B cell (primary cell): ENCODE measurements at regions not wholly inside any gene's neighbourhood (a gene's known extent, or its start where the extent isn't known, plus 50 kb on each side); places are given as distances from the start of the nearest gene placed in this dataset.

Experiments
- ATAC-seq: fragments of 200-7000 bp; cut with Tn5 transposase; one replicate; pipeline ENCODE4 v1.10.0; 2021; ENCODE audit warnings: low read depth, mild to moderate bottlenecking, moderate number of reproducible peaks, moderate library complexity
- CTCF ChIA-PET: fragments of 350-600 bp; sonication (Branson Sonifier 250); formaldehyde crosslinking; loops from one replicate; lab custom pipeline; 2021; ENCODE audit warnings: antibody characterized with exemption, inconsistent platforms; lab: Charles Lee
- POLR2A ChIA-PET: fragments of 350-600 bp; sonication (Branson Sonifier 250); formaldehyde crosslinking; loops from one replicate; lab custom pipeline; 2021; ENCODE audit warnings: antibody characterized with exemption; lab: Charles Lee
- DNase-seq: peaks from one replicate; pipeline ENCODE4 v3.0.0; 2013
- H2AFZ ChIP-seq: 2 replicates; pipeline ENCODE4 v1.6.1; 2012; ENCODE audit warnings: mild to moderate bottlenecking, low read depth, low read length; ENCODE audit not compliant: insufficient read depth, poor library complexity, severe bottlenecking
- H3K27ac ChIP-seq, 2 donors: 1 replicate in 1 of 2; 2 replicates in 1 of 2; pipeline ENCODE4 v1.5.1; 2012 to 2013; ENCODE audit warnings: low read length in 2 of 2, mild to moderate bottlenecking in 2 of 2, moderate library complexity in 1 of 2
- H3K27me3 ChIP-seq, 4 experiments: fragments of 200-600 bp in 1 of 4; sonication (generic) in 1 of 4; replicated peaks in 1 of 4; 1 replicate in 2 of 4; 2 replicates in 2 of 4; pipeline versions ENCODE4 v1.6.1 to v1.7.0; 2013 to 2016; ENCODE audit warnings: low read length in 3 of 4, mild to moderate bottlenecking in 2 of 4, mixed read lengths in 1 of 4, moderate library complexity in 1 of 4; ENCODE audit not compliant: insufficient read depth in 4 of 4, control insufficient read depth in 3 of 4; ENCODE audit errors: control extremely low read depth in 1 of 4
- H3K36me3 ChIP-seq, 2 experiments: replicated peaks in 1 of 2; 1 replicate in 1 of 2; 2 replicates in 1 of 2; pipeline versions ENCODE4 v1.6.1 to v1.7.1; 2013; ENCODE audit warnings: low read length in 1 of 2; ENCODE audit not compliant: insufficient read depth in 2 of 2, control insufficient read depth in 1 of 2; ENCODE audit errors: control extremely low read depth in 1 of 2, extremely low read depth in 1 of 2
- H3K4me1 ChIP-seq, 2 donors: fragments of 200-600 bp in 1 of 2; sonication (generic) in 1 of 2; 1 replicate in 1 of 2; 2 replicates in 1 of 2; pipeline versions ENCODE4 v1.5.1 to v1.6.1; 2013 to 2017; ENCODE audit warnings: low read length in 2 of 2; ENCODE audit not compliant: control insufficient read depth in 2 of 2, insufficient read depth in 2 of 2
- H3K4me2 ChIP-seq: replicated peaks from 2 replicates; pipeline ENCODE3; 2012; ENCODE audit warnings: mild to moderate bottlenecking, low read depth, low read length; ENCODE audit not compliant: poor library complexity, severe bottlenecking
- H3K4me3 ChIP-seq, 5 experiments: fragments of 200-600 bp in 1 of 5; sonication (generic) in 1 of 5; 1 replicate in 3 of 5; 2 replicates in 2 of 5; pipeline versions ENCODE4 v1.5.1 to v1.7.0; 2011 to 2016; ENCODE audit warnings: low read length in 4 of 5, mild to moderate bottlenecking in 4 of 5, low read depth in 2 of 5, control low read depth in 1 of 5, moderate library complexity in 1 of 5; ENCODE audit not compliant: insufficient read depth in 1 of 5; ENCODE audit errors: control extremely low read depth in 1 of 5, extremely low read depth in 1 of 5
- H3K79me2 ChIP-seq: fragments of 200-600 bp; sonication (generic); one replicate; pipeline ENCODE4 v1.6.0; 2016; ENCODE audit warnings: low read length; ENCODE audit not compliant: control insufficient read depth, insufficient read depth
- H3K9ac ChIP-seq: fragments of 200-600 bp; sonication (generic); 2 replicates; pipeline ENCODE4 v1.6.1; 2017; ENCODE audit warnings: mild to moderate bottlenecking, low read length, moderate library complexity
- H3K9me3 ChIP-seq, 3 donors: one replicate each; pipeline versions ENCODE4 v1.6.1 to v1.7.1; 2013; ENCODE audit warnings: low read length in 2 of 3; ENCODE audit not compliant: control insufficient read depth in 2 of 3, insufficient read depth in 1 of 3; ENCODE audit errors: control extremely low read depth in 1 of 3
- H4K20me1 ChIP-seq: 2 replicates; pipeline ENCODE4 v1.6.0; 2012; ENCODE audit warnings: mild to moderate bottlenecking, low read length; ENCODE audit not compliant: insufficient read depth, control insufficient read depth, poor library complexity, severe bottlenecking
- H3K27ac Mint-ChIP-seq: one replicate; pipeline ENCODE4 v1.8.0; 2021; ENCODE audit warnings: mixed read lengths
- H3K27me3 Mint-ChIP-seq: one replicate; pipeline ENCODE4 v1.8.0; 2021; ENCODE audit warnings: mixed read lengths
- H3K4me1 Mint-ChIP-seq: one replicate; pipeline ENCODE4 v1.8.0; 2021; ENCODE audit warnings: mixed read lengths
- H3K4me3 Mint-ChIP-seq: one replicate; pipeline ENCODE4 v1.8.0; 2021; ENCODE audit warnings: mixed read lengths
- H3K9me3 Mint-ChIP-seq: one replicate; pipeline ENCODE4 v1.8.0; 2022; ENCODE audit warnings: mixed read lengths; ENCODE audit not compliant: insufficient read depth
- EZH2 ChIP-seq: IDR thresholded peaks from 2 replicates; pipeline ENCODE4 v1.6.1; 2012; ENCODE audit warnings: borderline replicate concordance, low read depth, mild to moderate bottlenecking, moderate library complexity, low read length; ENCODE audit not compliant: insufficient read depth, poor library complexity, severe bottlenecking
- intact Hi-C: fragments of 100-400 bp; cut with micrococcal nuclease; formaldehyde crosslinking; loops from one replicate; pipeline ENCODE4 v1.10.0; 2022
- TF ChIP-seq, protein P1 (sequence below): fragments of 200-600 bp; IDR thresholded peaks from one replicate; pipeline ENCODE4 v1.8.0; 2022; ENCODE audit warnings: antibody characterized with exemption, mild to moderate bottlenecking

DNA sequence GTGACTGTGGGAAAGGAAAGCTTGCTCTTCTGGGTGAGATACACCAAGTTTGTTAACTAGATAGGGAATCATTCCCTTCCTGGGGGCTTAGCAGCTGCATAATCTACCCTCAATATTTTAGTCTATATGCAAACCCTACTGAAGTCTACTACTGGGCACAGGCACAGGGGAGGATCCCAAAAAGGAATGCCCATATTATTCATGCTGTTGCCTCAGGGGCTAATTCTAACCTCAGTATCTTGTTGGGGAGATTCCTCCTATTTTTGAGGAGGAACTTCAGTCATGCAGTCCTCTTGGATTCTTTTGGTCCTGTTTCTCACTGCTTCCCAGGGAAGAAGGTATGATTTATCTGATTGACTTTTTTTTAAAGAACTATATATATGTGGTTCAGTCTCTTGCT, 58.9 kb upstream of the ANKS1B start:
- CTCF ChIA-PET = no interaction called here
- H3K4me1 Mint-ChIP-seq = no peaks in the 10 kb centered on the region
- intact Hi-C loops = no loop called here
- H3K9me3 Mint-ChIP-seq = no peaks in the 10 kb centered on the region
- H3K27me3 Mint-ChIP-seq = no peaks in the 10 kb centered on the region
- Histone ChIP-seq H3K4me2 (no peak overlapping the region), H3K4me3 (no peak overlapping the region), H4K20me1 (no peaks in the 10 kb centered on the region), H3K9me3 (no peaks in the 10 kb centered on the region), H3K9ac (no peak overlapping the region), H3K36me3 (peaks cover 16 to 26% of the 10 kb centered on the region in 2 experiments), H3K27me3 (no peaks in the 10 kb centered on the region), H3K27ac (no peak overlapping the region), H3K4me1 (no peaks in the 10 kb centered on the region), H3K79me2 (no peaks in the 10 kb centered on the region), H2AFZ (no peak overlapping the region)
- H3K27ac Mint-ChIP-seq = no peak overlapping the region
- TF ChIP-seq EZH2 = no peak
- TF ChIP-seq, protein P1, sequence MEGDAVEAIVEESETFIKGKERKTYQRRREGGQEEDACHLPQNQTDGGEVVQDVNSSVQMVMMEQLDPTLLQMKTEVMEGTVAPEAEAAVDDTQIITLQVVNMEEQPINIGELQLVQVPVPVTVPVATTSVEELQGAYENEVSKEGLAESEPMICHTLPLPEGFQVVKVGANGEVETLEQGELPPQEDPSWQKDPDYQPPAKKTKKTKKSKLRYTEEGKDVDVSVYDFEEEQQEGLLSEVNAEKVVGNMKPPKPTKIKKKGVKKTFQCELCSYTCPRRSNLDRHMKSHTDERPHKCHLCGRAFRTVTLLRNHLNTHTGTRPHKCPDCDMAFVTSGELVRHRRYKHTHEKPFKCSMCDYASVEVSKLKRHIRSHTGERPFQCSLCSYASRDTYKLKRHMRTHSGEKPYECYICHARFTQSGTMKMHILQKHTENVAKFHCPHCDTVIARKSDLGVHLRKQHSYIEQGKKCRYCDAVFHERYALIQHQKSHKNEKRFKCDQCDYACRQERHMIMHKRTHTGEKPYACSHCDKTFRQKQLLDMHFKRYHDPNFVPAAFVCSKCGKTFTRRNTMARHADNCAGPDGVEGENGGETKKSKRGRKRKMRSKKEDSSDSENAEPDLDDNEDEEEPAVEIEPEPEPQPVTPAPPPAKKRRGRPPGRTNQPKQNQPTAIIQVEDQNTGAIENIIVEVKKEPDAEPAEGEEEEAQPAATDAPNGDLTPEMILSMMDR = no peak
- H3K4me3 Mint-ChIP-seq = no peak overlapping the region
- POLR2A ChIA-PET = interaction anchor here (0.6 kb wide), 1 partner anchor 83 kb away, joined by 3 read pairs; no protein-coding TSS in a partner anchor
- DNase-seq (no peak), ATAC-seq (no peak)
